Left lung (tissue), 4 donors: ENCODE measurements at regions not wholly inside any gene's neighbourhood (a gene's known extent, or its start where the extent isn't known, plus 50 kb on each side); places are given as distances from the start of the nearest gene placed in this dataset.

Experiments used
- ATAC-seq: fragments of 200-7000 bp; cut with Tn5 transposase; one replicate; pipeline ENCODE4 v1.9.1; 2020; ENCODE audit warnings: moderate library complexity
- DNase-seq, 4 donors: peaks; one replicate each; pipeline ENCODE4 v3.0.0-alpha.2; 2013 to 2020
- H3K27ac ChIP-seq, 2 donors: fragments of 200-600 bp; sonication (generic) in 1 of 2; one replicate each; pipeline versions ENCODE4 v1.5.0 to v1.8.0; 2020 to 2021
- H3K27me3 ChIP-seq, 2 donors: fragments of 200-600 bp; sonication (generic) in 1 of 2; one replicate each; pipeline versions ENCODE4 v1.5.0 to v1.8.0; 2020 to 2021
- H3K36me3 ChIP-seq, 2 donors: fragments of 200-600 bp; sonication (generic) in 1 of 2; one replicate each; pipeline versions ENCODE4 v1.5.0 to v1.8.0; 2020 to 2021
- H3K4me1 ChIP-seq, 2 donors: fragments of 200-600 bp; one replicate each; pipeline ENCODE4 v1.8.0; 2021
- H3K4me3 ChIP-seq, 2 donors: fragments of 200-600 bp; sonication (generic) in 1 of 2; one replicate each; pipeline versions ENCODE4 v1.5.0 to v1.8.0; 2020 to 2021; ENCODE audit warnings: mild to moderate bottlenecking in 1 of 2
- H3K9me3 ChIP-seq, 2 donors: fragments of 200-600 bp; sonication (generic) in 1 of 2; one replicate each; pipeline versions ENCODE4 v1.5.0 to v1.8.0; 2020 to 2021
- intact Hi-C, 2 donors: fragments of 100-400 bp; cut with DNase I; formaldehyde crosslinking; loops; one replicate each; pipeline versions ENCODE4 v1.11.2 to v1.14.2; 2022
- TF ChIP-seq, protein P1 (sequence below), 2 donors: fragments of 200-600 bp; sonication (generic) in 1 of 2; IDR thresholded peaks; one replicate each; pipeline versions ENCODE4 v1.5.0 to v1.8.0; 2021; ENCODE audit warnings: antibody characterized with exemption in 2 of 2
- donor health status: DM: no; HTN: yes; CAD: no.
- donor health status: DM: no; HTN: no; CAD: no.

DNA sequence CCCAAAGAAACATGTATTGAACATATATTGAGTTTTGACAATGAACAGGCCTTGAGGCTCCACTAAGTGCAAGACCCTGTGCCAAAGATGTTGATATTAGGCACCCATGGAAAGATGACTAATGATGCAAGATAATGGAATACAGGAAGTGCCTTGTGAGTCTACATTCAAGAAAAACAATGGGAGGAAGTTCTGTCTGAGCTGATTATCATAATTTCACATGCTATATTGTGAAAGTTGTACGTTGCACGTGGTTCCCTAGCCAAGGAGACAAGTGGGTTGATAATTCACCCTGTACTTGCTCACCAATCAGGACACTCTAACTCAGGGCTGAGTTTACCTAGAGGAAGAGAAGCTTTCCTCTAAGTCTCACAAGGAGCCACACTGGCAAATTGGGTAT lies 186.9 kb upstream of the STAC start:
- Histone ChIP-seq H3K27ac (no peak overlapping the region), H3K4me1 (no peaks in the 10 kb centered on the region), H3K9me3 (no peaks in the 10 kb centered on the region), H3K27me3 (no peaks in the 10 kb centered on the region), H3K36me3 (no peaks in the 10 kb centered on the region), H3K4me3 (no peak overlapping the region)
- intact Hi-C loops, result no loop called here
- ATAC-seq (no peak), DNase-seq (peak in 1 of 4 donors; percentile 5)
- TF ChIP-seq, protein P1, sequence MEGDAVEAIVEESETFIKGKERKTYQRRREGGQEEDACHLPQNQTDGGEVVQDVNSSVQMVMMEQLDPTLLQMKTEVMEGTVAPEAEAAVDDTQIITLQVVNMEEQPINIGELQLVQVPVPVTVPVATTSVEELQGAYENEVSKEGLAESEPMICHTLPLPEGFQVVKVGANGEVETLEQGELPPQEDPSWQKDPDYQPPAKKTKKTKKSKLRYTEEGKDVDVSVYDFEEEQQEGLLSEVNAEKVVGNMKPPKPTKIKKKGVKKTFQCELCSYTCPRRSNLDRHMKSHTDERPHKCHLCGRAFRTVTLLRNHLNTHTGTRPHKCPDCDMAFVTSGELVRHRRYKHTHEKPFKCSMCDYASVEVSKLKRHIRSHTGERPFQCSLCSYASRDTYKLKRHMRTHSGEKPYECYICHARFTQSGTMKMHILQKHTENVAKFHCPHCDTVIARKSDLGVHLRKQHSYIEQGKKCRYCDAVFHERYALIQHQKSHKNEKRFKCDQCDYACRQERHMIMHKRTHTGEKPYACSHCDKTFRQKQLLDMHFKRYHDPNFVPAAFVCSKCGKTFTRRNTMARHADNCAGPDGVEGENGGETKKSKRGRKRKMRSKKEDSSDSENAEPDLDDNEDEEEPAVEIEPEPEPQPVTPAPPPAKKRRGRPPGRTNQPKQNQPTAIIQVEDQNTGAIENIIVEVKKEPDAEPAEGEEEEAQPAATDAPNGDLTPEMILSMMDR (IDR thresholded peaks at IDR 0.05), result no peak

DNA sequence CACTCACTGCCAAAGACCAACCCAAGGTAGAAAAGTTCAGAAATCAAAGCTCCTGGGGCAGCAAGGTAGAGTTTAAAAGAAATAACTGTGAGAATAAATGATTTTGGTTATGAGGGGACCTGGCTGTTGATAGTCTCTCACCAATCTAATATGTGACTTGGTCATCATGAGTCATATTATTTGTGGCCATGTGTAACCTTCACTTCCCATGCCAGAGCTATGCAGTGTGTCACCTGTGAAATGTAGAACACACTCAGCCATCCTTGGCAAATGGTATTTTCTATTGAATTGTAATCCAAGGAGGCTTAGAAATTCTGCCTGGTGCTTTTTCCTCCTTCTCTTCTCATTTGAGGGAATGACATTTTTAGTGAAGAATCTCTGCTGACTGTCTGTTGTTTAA lies 184.2 kb upstream of the STAC start:
- DNase-seq (no peak), ATAC-seq (no peak)
- TF ChIP-seq, protein P1 (IDR thresholded peaks at IDR 0.05), result no peak
- Histone ChIP-seq H3K4me3 (no peak overlapping the region), H3K9me3 (no peaks in the 10 kb centered on the region), H3K4me1 (no peaks in the 10 kb centered on the region), H3K27me3 (no peaks in the 10 kb centered on the region), H3K27ac (no peak overlapping the region), H3K36me3 (no peaks in the 10 kb centered on the region)
- intact Hi-C loops, result no loop called here

DNA sequence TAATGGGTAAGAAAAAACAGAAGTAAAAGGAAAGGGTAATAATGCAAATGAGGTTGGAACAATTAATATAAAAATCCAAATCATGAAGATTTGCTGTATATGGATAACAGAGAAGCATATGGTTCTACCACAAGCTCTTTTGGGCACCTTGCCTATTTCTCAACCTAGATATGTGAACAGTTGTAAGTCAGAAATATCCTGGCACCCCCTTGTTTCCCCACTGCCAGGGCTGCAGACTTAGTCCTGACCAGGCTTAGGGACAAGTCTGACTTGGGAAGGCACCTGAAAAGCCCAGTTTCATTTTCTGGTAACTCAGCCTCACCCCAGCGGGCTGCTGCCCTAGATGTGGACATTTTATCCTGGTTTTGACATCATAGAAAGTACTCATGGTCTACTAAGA lies 183.2 kb upstream of the STAC start:
- TF ChIP-seq, protein P1 (IDR thresholded peaks at IDR 0.05), result no peak
- intact Hi-C loops, result no loop called here
- H3K4me3 ChIP-seq, result no peak overlapping the region

DNA sequence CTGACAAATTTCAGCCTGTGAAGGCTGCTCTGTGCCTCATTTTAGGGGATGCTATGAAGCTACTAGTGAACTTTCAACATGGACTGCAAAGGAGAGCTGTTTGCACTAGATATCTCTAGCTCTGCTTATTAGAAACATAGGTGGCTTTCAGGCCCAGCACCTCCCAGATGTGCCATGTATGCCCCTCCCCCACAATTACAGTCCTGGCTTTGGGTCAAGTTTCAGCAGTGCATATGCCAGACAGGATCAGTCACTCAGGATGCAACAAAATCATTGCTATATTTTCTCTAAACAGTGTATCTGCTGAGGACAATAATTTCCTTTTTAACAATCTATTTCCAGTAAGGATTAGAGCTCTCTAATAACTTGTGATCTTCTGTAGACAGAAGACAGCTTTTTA lies 178.8 kb upstream of the STAC start:
- intact Hi-C loops, result no loop called here
- no peak for DNase-seq

More for the DNA sequence above, 183.2 kb upstream of the STAC start:
- DNase-seq, result no peak
- Histone ChIP-seq H3K9me3 (no peaks in the 10 kb centered on the region), H3K27me3 (no peaks in the 10 kb centered on the region), H3K36me3 (no peaks in the 10 kb centered on the region), H3K4me1 (no peaks in the 10 kb centered on the region), H3K27ac (no peak overlapping the region)
- ATAC-seq, result no peak

DNA sequence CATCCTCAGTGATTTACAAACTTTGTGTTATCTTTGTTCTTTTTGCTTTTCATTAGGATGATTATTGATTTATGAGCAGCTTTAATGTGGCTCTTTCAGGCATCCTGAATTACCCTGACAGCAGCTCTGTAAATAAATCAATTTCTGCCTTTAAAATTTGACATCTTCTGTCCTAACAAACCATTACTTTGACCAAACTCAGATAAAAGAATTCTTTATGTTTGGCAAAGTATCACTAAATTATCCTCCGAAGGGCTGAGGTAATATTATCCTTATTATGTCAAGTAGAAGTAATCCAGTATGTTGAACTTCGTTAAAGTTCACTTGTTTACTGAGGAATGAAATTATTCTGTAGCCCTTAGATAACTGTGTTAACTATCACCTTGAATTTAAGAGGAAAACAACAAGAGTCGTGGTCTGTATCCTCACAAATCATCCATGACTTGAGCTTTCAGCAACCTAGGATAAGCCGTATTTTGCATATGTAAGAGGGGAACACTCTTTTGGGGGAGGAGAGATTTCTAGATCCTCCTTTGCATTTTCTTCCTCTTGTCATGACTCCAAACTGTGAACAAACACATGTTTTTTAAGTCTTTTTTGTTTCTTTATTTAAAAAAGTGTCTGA lies 173.2 kb upstream of the STAC start:
- Histone ChIP-seq H3K36me3 (no peaks in the 10 kb centered on the region), H3K9me3 (no peaks in the 10 kb centered on the region), H3K27me3 (no peaks in the 10 kb centered on the region), H3K4me3 (no peak overlapping the region), H3K4me1 (no peaks in the 10 kb centered on the region), H3K27ac (no peak overlapping the region)
- intact Hi-C loops, result no loop called here
- TF ChIP-seq, protein P1 (IDR thresholded peaks at IDR 0.05), result no peak
- no peak for ATAC-seq
- no peak for DNase-seq

More for the DNA sequence above, 178.8 kb upstream of the STAC start:
- Histone ChIP-seq H3K27me3 (no peaks in the 10 kb centered on the region), H3K36me3 (no peaks in the 10 kb centered on the region), H3K4me1 (no peaks in the 10 kb centered on the region), H3K4me3 (no peak overlapping the region), H3K27ac (no peak overlapping the region), H3K9me3 (no peaks in the 10 kb centered on the region)
- TF ChIP-seq, protein P1 (IDR thresholded peaks at IDR 0.05), result no peak
- ATAC-seq, result no peak
